ENCODE measurements at regions not wholly inside any gene's neighbourhood (a gene's known extent, or its start where the extent isn't known, plus 50 kb on each side); places are given as distances from the start of the nearest gene placed in this dataset.

GRCh38 chr5:85049020-85049419 is 664.3 kb upstream of the EDIL3 start:
- TF ChIP-seq CTCF (IDR thresholded peaks at IDR 0.05 in 8 of 11, conservative IDR thresholded peaks at IDR 0.05 in 3 of 11): no peak
- TF ChIP-seq POLR2A (IDR thresholded peaks at IDR 0.05): no peak
- TF ChIP-seq POLR2AphosphoS5 (IDR thresholded peaks at IDR 0.05): no peak
